ENCODE measurements at regions not wholly inside any gene's neighbourhood (a gene's known extent, or its start where the extent isn't known, plus 50 kb on each side); places are given as distances from the start of the nearest gene placed in this dataset.

DNA sequence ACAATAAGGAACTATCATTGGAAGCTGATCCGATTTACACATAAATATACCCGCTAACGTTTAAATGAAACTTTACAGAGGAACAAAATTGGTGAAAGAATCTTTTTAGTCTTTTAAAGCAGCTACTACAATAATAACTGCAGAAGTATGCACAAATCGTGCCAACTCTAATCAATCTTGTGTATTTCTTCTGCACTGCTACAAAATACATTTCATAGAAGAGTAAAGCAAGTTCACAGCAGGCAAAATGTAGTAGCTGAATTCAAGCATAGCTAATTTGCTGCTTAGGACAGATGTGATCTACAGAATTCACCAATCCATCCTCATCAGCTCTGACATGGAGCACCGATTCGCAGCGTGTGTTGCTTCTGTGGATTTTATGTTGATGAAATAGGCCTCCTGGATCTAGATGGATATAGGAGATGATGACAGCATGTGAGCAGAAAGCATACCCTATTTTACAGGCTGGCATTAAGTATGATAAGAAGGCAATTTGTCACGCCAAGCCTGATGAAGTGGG lies 367.3 kb upstream of the FGF13 start:
- H3K79me2 ChIP-seq (ENCODE audit: insufficient read depth, low read length), result no peaks in the 10 kb centered on the region
- BruUV-seq (replicated peaks), result no TSS peak
- no peak overlapping the region for H3K27ac ChIP-seq (ENCODE audit: extremely low read length, insufficient read depth, low read length)
- ATAC-seq, result no peak
- no peaks in the 10 kb centered on the region for H3K9me3 ChIP-seq (ENCODE audit: low read length)
- H4K20me1 ChIP-seq (ENCODE audit: insufficient read depth, low read length), result no peaks in the 10 kb centered on the region
- no peak for DNase-seq (ENCODE audit: low spot score)
- no peaks in the 10 kb centered on the region for H3K27me3 ChIP-seq (ENCODE audit: control insufficient read depth in 1 of 2, insufficient read depth in 2 of 2, low read length in 2 of 2)
- CTCF ChIA-PET (ENCODE audit: low intra/inter-chr PET ratio, low total read pairs), result no interaction called here
- H3K36me3 ChIP-seq (replicated peaks in 1 of 2; ENCODE audit: control insufficient read depth in 1 of 2, insufficient read depth in 2 of 2, low read length in 2 of 2), result no peaks in the 10 kb centered on the region
- 31% methylated on average over 8 of the region's 8 CpGs for WGBS (ENCODE audit: low lambda C conversion rate)
- no peak overlapping the region for H3K4me2 ChIP-seq (ENCODE audit: low read depth, low read length)
- POLR2A ChIA-PET, result no interaction called here
- intact Hi-C loops (cut with micrococcal nuclease; ENCODE audit: unreplicated experiment) (no loop called here), in situ Hi-C loops (cut with HindIII; ENCODE audit: extremely low pct_ligation_motif_present, low pct_unique_long_range_greater_than_20kb) (no loop called here)
- TF ChIP-seq KDM1A (CRISPR knock-in tag; IDR thresholded peaks at IDR 0.05) (no peak), NRL (CRISPR knock-in tag; IDR thresholded peaks at IDR 0.05; ENCODE audit: borderline replicate concordance) (no peak), SMARCE1 (IDR thresholded peaks at IDR 0.05; ENCODE audit: borderline replicate concordance) (no peak), DMAP1 (CRISPR knock-in tag; IDR thresholded peaks at IDR 0.05) (no peak), CCDC6 (CRISPR knock-in tag; IDR thresholded peaks at IDR 0.05) (no peak)
- TF ChIP-seq, protein P1, sequence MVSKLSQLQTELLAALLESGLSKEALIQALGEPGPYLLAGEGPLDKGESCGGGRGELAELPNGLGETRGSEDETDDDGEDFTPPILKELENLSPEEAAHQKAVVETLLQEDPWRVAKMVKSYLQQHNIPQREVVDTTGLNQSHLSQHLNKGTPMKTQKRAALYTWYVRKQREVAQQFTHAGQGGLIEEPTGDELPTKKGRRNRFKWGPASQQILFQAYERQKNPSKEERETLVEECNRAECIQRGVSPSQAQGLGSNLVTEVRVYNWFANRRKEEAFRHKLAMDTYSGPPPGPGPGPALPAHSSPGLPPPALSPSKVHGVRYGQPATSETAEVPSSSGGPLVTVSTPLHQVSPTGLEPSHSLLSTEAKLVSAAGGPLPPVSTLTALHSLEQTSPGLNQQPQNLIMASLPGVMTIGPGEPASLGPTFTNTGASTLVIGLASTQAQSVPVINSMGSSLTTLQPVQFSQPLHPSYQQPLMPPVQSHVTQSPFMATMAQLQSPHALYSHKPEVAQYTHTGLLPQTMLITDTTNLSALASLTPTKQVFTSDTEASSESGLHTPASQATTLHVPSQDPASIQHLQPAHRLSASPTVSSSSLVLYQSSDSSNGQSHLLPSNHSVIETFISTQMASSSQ (IDR thresholded peaks at IDR 0.05; ENCODE audit: low read depth), result no peak
- TF ChIP-seq, protein P1 (CRISPR knock-in tag; IDR thresholded peaks at IDR 0.05; ENCODE audit: borderline replicate concordance), result no peak
- TF ChIP-seq, protein P2, sequence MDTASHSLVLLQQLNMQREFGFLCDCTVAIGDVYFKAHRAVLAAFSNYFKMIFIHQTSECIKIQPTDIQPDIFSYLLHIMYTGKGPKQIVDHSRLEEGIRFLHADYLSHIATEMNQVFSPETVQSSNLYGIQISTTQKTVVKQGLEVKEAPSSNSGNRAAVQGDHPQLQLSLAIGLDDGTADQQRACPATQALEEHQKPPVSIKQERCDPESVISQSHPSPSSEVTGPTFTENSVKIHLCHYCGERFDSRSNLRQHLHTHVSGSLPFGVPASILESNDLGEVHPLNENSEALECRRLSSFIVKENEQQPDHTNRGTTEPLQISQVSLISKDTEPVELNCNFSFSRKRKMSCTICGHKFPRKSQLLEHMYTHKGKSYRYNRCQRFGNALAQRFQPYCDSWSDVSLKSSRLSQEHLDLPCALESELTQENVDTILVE (CRISPR knock-in tag; IDR thresholded peaks at IDR 0.05), result no peak
- TF ChIP-seq, protein P3, sequence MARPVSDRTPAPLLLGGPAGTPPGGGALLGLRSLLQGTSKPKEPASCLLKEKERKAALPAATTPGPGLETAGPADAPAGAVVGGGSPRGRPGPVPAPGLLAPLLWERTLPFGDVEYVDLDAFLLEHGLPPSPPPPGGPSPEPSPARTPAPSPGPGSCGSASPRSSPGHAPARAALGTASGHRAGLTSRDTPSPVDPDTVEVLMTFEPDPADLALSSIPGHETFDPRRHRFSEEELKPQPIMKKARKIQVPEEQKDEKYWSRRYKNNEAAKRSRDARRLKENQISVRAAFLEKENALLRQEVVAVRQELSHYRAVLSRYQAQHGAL (CRISPR knock-in tag; IDR thresholded peaks at IDR 0.05; ENCODE audit: not compliant biosample characterization), result no peak
- no peak overlapping the region for H2AFZ ChIP-seq (ENCODE audit: low read length)
- no peak overlapping the region for H3K4me3 ChIP-seq (replicated peaks in 1 of 3; ENCODE audit: insufficient read depth in 1 of 3, low read depth in 2 of 3, low read length in 3 of 3)
- H3K9ac ChIP-seq (ENCODE audit: insufficient read depth, low read depth, low read length), result no peak overlapping the region
- H3K4me1 ChIP-seq (ENCODE audit: insufficient read depth, low read length), result no peaks in the 10 kb centered on the region
- no peak for FAIRE-seq

All from HepG2 (cell line).